GM19239 (cell line): ENCODE measurements at regions not wholly inside any gene's neighbourhood (a gene's known extent, or its start where the extent isn't known, plus 50 kb on each side); places are given as distances from the start of the nearest gene placed in this dataset.

Experiments used
- DNase-seq: peaks from one replicate; pipeline ENCODE4 v3.0.0; 2011; ENCODE audit warnings: low spot score; ENCODE audit not compliant: insufficient read length
- FAIRE-seq: peaks from 2 replicates; lab custom pipeline; 2011; peaks lifted over from hg19 to GRCh38; lab: Jason Lieb, UNC

GRCh38 chr5:175121457-175121856 lies 322.5 kb downstream of the DRD1 start:
- FAIRE-seq (no peak), DNase-seq (no peak)

- no peak for DNase-seq
- FAIRE-seq = no peak
Observed at GRCh38 chr5:175120412-175120811, 323.6 kb downstream of the DRD1 start.

GRCh38 chr5:175118700-175119309 lies 325.2 kb downstream of the DRD1 start:
- FAIRE-seq (no peak), DNase-seq (no peak)

- FAIRE-seq (no peak), DNase-seq (no peak)
Observed at GRCh38 chr5:175116466-175117048, 327.4 kb downstream of the DRD1 start.

- no peak for FAIRE-seq
- DNase-seq = no peak
Observed at GRCh38 chr5:175115831-175116230, 328.2 kb downstream of the DRD1 start.

GRCh38 chr5:175113947-175114346 lies 330.0 kb downstream of the DRD1 start:
- no peak for FAIRE-seq

GRCh38 chr5:175109058-175109755 lies 334.8 kb downstream of the DRD1 start:
- FAIRE-seq = no peak
- no peak for DNase-seq

More at GRCh38 chr5:175113947-175114346, 330.0 kb downstream of the DRD1 start:
- DNase-seq = no peak

- FAIRE-seq (no peak), DNase-seq (no peak)
Observed at GRCh38 chr5:175107865-175108264, 336.1 kb downstream of the DRD1 start.

- DNase-seq = no peak
- FAIRE-seq = no peak
Observed at GRCh38 chr5:175107028-175107588, 336.9 kb downstream of the DRD1 start.

GRCh38 chr5:175104677-175105076 lies 339.3 kb downstream of the DRD1 start:
- DNase-seq = no peak
- FAIRE-seq = no peak

- DNase-seq = no peak
- FAIRE-seq = no peak
Observed at GRCh38 chr5:175103746-175104145, 340.2 kb downstream of the DRD1 start.

GRCh38 chr5:175102717-175103116 lies 341.3 kb downstream of the DRD1 start:
- DNase-seq (no peak), FAIRE-seq (no peak)

GRCh38 chr5:175098301-175098700 lies 345.7 kb downstream of the DRD1 start:
- no peak for FAIRE-seq
- no peak for DNase-seq

- no peak for FAIRE-seq
- no peak for DNase-seq
Observed at GRCh38 chr5:175096469-175097165, 347.4 kb downstream of the DRD1 start.

GRCh38 chr5:175094461-175094860 lies 349.5 kb downstream of the DRD1 start:
- DNase-seq (no peak), FAIRE-seq (no peak)

GRCh38 chr5:175092691-175093090 lies 351.3 kb downstream of the DRD1 start:
- FAIRE-seq (no peak), DNase-seq (no peak)

GRCh38 chr5:175088963-175089362 lies 355.0 kb downstream of the DRD1 start:
- FAIRE-seq = no peak
- DNase-seq = no peak

- DNase-seq = no peak
- no peak for FAIRE-seq
Observed at GRCh38 chr5:175082866-175083590, 358.6 kb downstream of the MSX2 start.

- FAIRE-seq (no peak), DNase-seq (no peak)
Observed at GRCh38 chr5:175082346-175082745, 358.0 kb downstream of the MSX2 start.

- FAIRE-seq = no peak
- DNase-seq = no peak
Observed at GRCh38 chr5:175079707-175080106, 355.3 kb downstream of the MSX2 start.
